ENCODE measurements at regions not wholly inside any gene's neighbourhood (a gene's known extent, or its start where the extent isn't known, plus 50 kb on each side); places are given as distances from the start of the nearest gene placed in this dataset.

GRCh38 chr11:109071712-109072524 lies 350.1 kb upstream of the C11orf87 start:
- TF ChIP-seq JUN (IDR thresholded peaks at IDR 0.05) = no peak
- TF ChIP-seq POLR2AphosphoS2 (conservative IDR thresholded peaks at IDR 0.05; ENCODE audit: low read length) = no peak
- no peak for TF ChIP-seq CHD2 (IDR thresholded peaks at IDR 0.05; ENCODE audit: low read length, partially characterized antibody)
- no peak for TF ChIP-seq SMC3 (IDR thresholded peaks at IDR 0.05)
- no peak for TF ChIP-seq BHLHE40 (IDR thresholded peaks at IDR 0.05; ENCODE audit: low read depth, low read length)
- 40% methylated on average over 5 of the region's 5 CpGs for WGBS (ENCODE audit: missing lambda C conversion rate)
- H3K9me3 ChIP-seq = no peaks in the 10 kb centered on the region
- H3K4me2 ChIP-seq = no peak overlapping the region
- H3K4me3 ChIP-seq = no peak overlapping the region
- FAIRE-seq = no peak
- no peak for ATAC-seq
- DNase-seq (ENCODE audit: low read depth in 1 of 2, low spot score in 1 of 2) = no peak
- POLR2A ChIA-PET = no interaction called here
- no peaks in the 10 kb centered on the region for H3K4me1 ChIP-seq
- CTCF ChIA-PET = no interaction called here
- H3K27ac ChIP-seq = no peak overlapping the region

- no peak for ATAC-seq
- CTCF ChIA-PET = no interaction called here
- 54% methylated on average over 4 of the region's 4 CpGs for WGBS (ENCODE audit: missing lambda C conversion rate)
Measured at GRCh38 chr11:109073032-109073822, 348.8 kb upstream of the C11orf87 start.

More at GRCh38 chr11:109073032-109073822, 348.8 kb upstream of the C11orf87 start:
- POLR2A ChIA-PET = no interaction called here
- H3K9me3 ChIP-seq = no peaks in the 10 kb centered on the region
- no peak overlapping the region for H3K27ac ChIP-seq
- DNase-seq (ENCODE audit: low read depth in 1 of 2, low spot score in 1 of 2) (no peak), FAIRE-seq (no peak)
- H3K4me3 ChIP-seq = no peak overlapping the region
- TF ChIP-seq ZC3H11A (IDR thresholded peaks at IDR 0.05) (no peak), TFCP2L1 (CRISPR knock-in tag; IDR thresholded peaks at IDR 0.05) (no peak), KDM5A (IDR thresholded peaks at IDR 0.05) (no peak), REST (IDR thresholded peaks at IDR 0.05) (no peak), HMGXB4 (CRISPR knock-in tag; IDR thresholded peaks at IDR 0.05; ENCODE audit: borderline replicate concordance) (no peak), POLR2A (IDR thresholded peaks at IDR 0.05; ENCODE audit: low read length) (no peak), E2F6 (IDR thresholded peaks at IDR 0.05; ENCODE audit: borderline replicate concordance, low read depth) (no peak), NPAS2 (CRISPR knock-in tag; IDR thresholded peaks at IDR 0.05; ENCODE audit: borderline replicate concordance) (no peak), CEBPB (IDR thresholded peaks at IDR 0.05) (no peak), HOXB13 (CRISPR knock-in tag; IDR thresholded peaks at IDR 0.05; ENCODE audit: low read depth) (no peak), SMC3 (IDR thresholded peaks at IDR 0.05) (no peak), USF2 (IDR thresholded peaks at IDR 0.05) (no peak), ATOH8 (CRISPR knock-in tag; IDR thresholded peaks at IDR 0.05; ENCODE audit: low read depth) (no peak), FOXS1 (CRISPR knock-in tag; IDR thresholded peaks at IDR 0.05) (no peak), NFE2L2 (conservative IDR thresholded peaks at IDR 0.05; ENCODE audit: low read length) (no peak), EHMT2 (IDR thresholded peaks at IDR 0.05; ENCODE audit: low read depth) (no peak), MAFK (IDR thresholded peaks at IDR 0.05; ENCODE audit: partially characterized antibody) (no peak), PBX3 (IDR thresholded peaks at IDR 0.05) (no peak)
- H3K4me2 ChIP-seq = no peak overlapping the region
- no peaks in the 10 kb centered on the region for H3K4me1 ChIP-seq
